ENCODE measurements at regions not wholly inside any gene's neighbourhood (a gene's known extent, or its start where the extent isn't known, plus 50 kb on each side); places are given as distances from the start of the nearest gene placed in this dataset.

DNA sequence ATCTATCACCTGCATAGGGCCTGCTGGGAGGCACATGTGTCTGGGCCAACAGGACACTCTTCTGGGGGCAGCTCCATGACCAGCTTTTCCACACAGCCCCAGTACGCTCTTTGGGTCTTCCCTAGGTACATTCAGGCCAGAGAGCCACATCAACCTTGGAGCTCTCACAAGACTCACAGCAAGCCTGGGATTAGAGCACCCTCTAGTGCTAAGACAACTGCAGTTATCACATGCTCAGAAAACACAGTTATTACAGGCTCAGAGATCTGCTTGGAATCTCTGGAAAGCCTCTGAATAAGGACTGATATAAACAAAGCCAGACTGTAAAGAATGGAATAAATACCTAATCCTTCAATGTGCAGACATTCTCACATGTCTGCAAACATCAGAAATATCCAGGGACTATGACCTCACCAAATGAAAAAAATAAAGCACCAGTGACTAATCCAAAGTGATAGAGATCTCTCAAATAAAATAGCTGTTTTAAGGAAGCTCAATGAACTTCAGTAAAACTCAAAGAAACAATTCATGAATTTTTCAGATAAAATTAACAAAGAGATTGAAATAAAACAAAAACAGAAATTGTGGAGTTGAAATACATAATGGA lies 563.9 kb upstream of the NR5A2 start:
- TF ChIP-seq, protein P1, sequence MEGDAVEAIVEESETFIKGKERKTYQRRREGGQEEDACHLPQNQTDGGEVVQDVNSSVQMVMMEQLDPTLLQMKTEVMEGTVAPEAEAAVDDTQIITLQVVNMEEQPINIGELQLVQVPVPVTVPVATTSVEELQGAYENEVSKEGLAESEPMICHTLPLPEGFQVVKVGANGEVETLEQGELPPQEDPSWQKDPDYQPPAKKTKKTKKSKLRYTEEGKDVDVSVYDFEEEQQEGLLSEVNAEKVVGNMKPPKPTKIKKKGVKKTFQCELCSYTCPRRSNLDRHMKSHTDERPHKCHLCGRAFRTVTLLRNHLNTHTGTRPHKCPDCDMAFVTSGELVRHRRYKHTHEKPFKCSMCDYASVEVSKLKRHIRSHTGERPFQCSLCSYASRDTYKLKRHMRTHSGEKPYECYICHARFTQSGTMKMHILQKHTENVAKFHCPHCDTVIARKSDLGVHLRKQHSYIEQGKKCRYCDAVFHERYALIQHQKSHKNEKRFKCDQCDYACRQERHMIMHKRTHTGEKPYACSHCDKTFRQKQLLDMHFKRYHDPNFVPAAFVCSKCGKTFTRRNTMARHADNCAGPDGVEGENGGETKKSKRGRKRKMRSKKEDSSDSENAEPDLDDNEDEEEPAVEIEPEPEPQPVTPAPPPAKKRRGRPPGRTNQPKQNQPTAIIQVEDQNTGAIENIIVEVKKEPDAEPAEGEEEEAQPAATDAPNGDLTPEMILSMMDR (IDR thresholded peaks at IDR 0.05), result peak; percentile 36
- TF ChIP-seq POLR2AphosphoS5 (IDR thresholded peaks at IDR 0.05; ENCODE audit: low read depth, low read length), result no peak
